OCI-LY1 (cell line): ENCODE measurements at regions not wholly inside any gene's neighbourhood (a gene's known extent, or its start where the extent isn't known, plus 50 kb on each side); places are given as distances from the start of the nearest gene placed in this dataset.

Experiments
- H2AFZ ChIP-seq: fragments of 200-600 bp; sonication (generic), shearing (Covaris generic); 2 replicates; pipeline ENCODE4 v1.6.0; 2014; ENCODE audit warnings: antibody characterized with exemption, mild to moderate bottlenecking, low read length
- H3F3A ChIP-seq: fragments of 200-600 bp; sonication (generic), shearing (Covaris generic); 2 replicates; pipeline ENCODE4 v1.6.0; 2014; ENCODE audit warnings: mild to moderate bottlenecking, antibody characterized with exemption, low read length, moderate library complexity; ENCODE audit not compliant: insufficient read depth
- H3K27ac ChIP-seq: fragments of 200-600 bp; sonication (generic); 2 replicates; pipeline ENCODE4 v1.5.1; 2014; ENCODE audit warnings: low read length, mixed run types, mild to moderate bottlenecking, low read depth; ENCODE audit not compliant: poor library complexity, severe bottlenecking
- H3K27me3 ChIP-seq: fragments of 200-600 bp; sonication (generic); 2 replicates; pipeline ENCODE4 v1.6.0; 2014; ENCODE audit warnings: antibody characterized with exemption, mild to moderate bottlenecking, low read length, moderate library complexity; ENCODE audit not compliant: insufficient read depth
- H3K36me3 ChIP-seq: fragments of 200-600 bp; sonication (generic); 2 replicates; pipeline ENCODE4 v1.6.1; 2014; ENCODE audit warnings: mild to moderate bottlenecking, antibody characterized with exemption, low read length, moderate library complexity, mixed read lengths; ENCODE audit not compliant: insufficient read depth
- H3K4me1 ChIP-seq: fragments of 200-600 bp; sonication (generic); 2 replicates; pipeline ENCODE4 v1.5.1; 2014; ENCODE audit warnings: mild to moderate bottlenecking, low read length, moderate library complexity; ENCODE audit not compliant: insufficient read depth, severe bottlenecking
- H3K4me2 ChIP-seq: fragments of 200-600 bp; sonication (generic), shearing (Covaris generic); 2 replicates; pipeline ENCODE4 v1.6.1; 2014; ENCODE audit warnings: low read length
- H3K4me3 ChIP-seq: fragments of 200-600 bp; sonication (generic); 2 replicates; pipeline ENCODE4 v1.5.1; 2014; ENCODE audit warnings: low read length, low read depth, mild to moderate bottlenecking, mixed read lengths; ENCODE audit not compliant: poor library complexity, severe bottlenecking
- H3K79me2 ChIP-seq: fragments of 200-600 bp; shearing (Covaris generic); 2 replicates; pipeline ENCODE4 v1.6.1; 2016; ENCODE audit warnings: mixed run types, low read length, mixed read lengths; ENCODE audit not compliant: insufficient read depth
- H3K9ac ChIP-seq: fragments of 200-600 bp; sonication (generic), shearing (Covaris generic); 2 replicates; pipeline ENCODE4 v1.6.1; 2014; ENCODE audit warnings: mild to moderate bottlenecking, low read length, mixed read lengths
- H3K9me2 ChIP-seq: fragments of 200-600 bp; sonication (generic), shearing (Covaris generic); 2 replicates; pipeline ENCODE4 v1.6.1; 2014; ENCODE audit warnings: low read depth, mild to moderate bottlenecking, low read length, mixed read lengths
- H3K9me3 ChIP-seq: fragments of 200-600 bp; shearing (Covaris generic); 2 replicates; pipeline ENCODE4 v1.6.1; 2014; ENCODE audit warnings: low read length, mixed read lengths
- H4K20me1 ChIP-seq: fragments of 200-600 bp; sonication (generic), shearing (Covaris generic); 2 replicates; pipeline ENCODE4 v1.6.0; 2016; ENCODE audit warnings: mild to moderate bottlenecking, low read length; ENCODE audit not compliant: insufficient read depth
- CTCF ChIP-seq: fragments of 200-600 bp; sonication (generic), shearing (Covaris generic); IDR thresholded peaks from 2 replicates; pipeline ENCODE4 v1.5.1; 2017; ENCODE audit warnings: mild to moderate bottlenecking, antibody characterized with exemption, low read length, moderate library complexity, mixed read lengths
- EZH2 ChIP-seq: fragments of 200-600 bp; sonication (generic), shearing (Covaris generic); IDR thresholded peaks from 2 replicates; pipeline ENCODE4 v1.8.0; 2017; ENCODE audit warnings: borderline replicate concordance, mixed run types, mild to moderate bottlenecking, antibody characterized with exemption, low read length, moderate library complexity, mixed read lengths

GRCh38 chr2:236768393-236769140 lies 198.9 kb downstream of the ACKR3 start:
- no peaks in the 10 kb centered on the region for H3K9me2 ChIP-seq
- H2AFZ ChIP-seq: no peak overlapping the region
- no peaks in the 10 kb centered on the region for H3K79me2 ChIP-seq
- H3K4me1 ChIP-seq: no peaks in the 10 kb centered on the region
- H3K4me3 ChIP-seq: no peak overlapping the region
- H3K4me2 ChIP-seq: no peak overlapping the region
- no peak overlapping the region for H3K27ac ChIP-seq
- H3F3A ChIP-seq: no peaks in the 10 kb centered on the region
- H3K9ac ChIP-seq: no peak overlapping the region
- TF ChIP-seq CTCF (no peak), EZH2 (no peak)
- no peaks in the 10 kb centered on the region for H3K36me3 ChIP-seq
- H4K20me1 ChIP-seq: no peaks in the 10 kb centered on the region
- H3K27me3 ChIP-seq: 0 out of 2 replicates have a peak, but pooled peaks cover 3% of the 10 kb centered on the region
- H3K9me3 ChIP-seq: no peaks in the 10 kb centered on the region

GRCh38 chr2:236769981-236770671 lies 200.5 kb downstream of the ACKR3 start:
- 0 out of 2 replicates have a peak, but pooled peaks cover 3% of the 10 kb centered on the region for H3K27me3 ChIP-seq
- H3K4me3 ChIP-seq: no peak overlapping the region
- no peak overlapping the region for H3K4me2 ChIP-seq
- H3K36me3 ChIP-seq: no peaks in the 10 kb centered on the region
- H3K79me2 ChIP-seq: no peaks in the 10 kb centered on the region
- no peaks in the 10 kb centered on the region for H3K9me3 ChIP-seq
- H3K9ac ChIP-seq: no peak overlapping the region
- no peaks in the 10 kb centered on the region for H3F3A ChIP-seq
- no peak for TF ChIP-seq CTCF
- no peak for TF ChIP-seq EZH2
- no peaks in the 10 kb centered on the region for H3K9me2 ChIP-seq
- no peaks in the 10 kb centered on the region for H4K20me1 ChIP-seq
- no peaks in the 10 kb centered on the region for H3K4me1 ChIP-seq
- no peak overlapping the region for H2AFZ ChIP-seq
- H3K27ac ChIP-seq: no peak overlapping the region

- Histone ChIP-seq H3F3A (no peaks in the 10 kb centered on the region), H3K36me3 (no peaks in the 10 kb centered on the region), H3K79me2 (no peaks in the 10 kb centered on the region), H3K4me2 (no peak overlapping the region), H3K9me2 (no peaks in the 10 kb centered on the region), H3K4me1 (no peaks in the 10 kb centered on the region), H3K9me3 (no peaks in the 10 kb centered on the region), H4K20me1 (no peaks in the 10 kb centered on the region), H3K4me3 (no peak overlapping the region), H2AFZ (no peak overlapping the region), H3K27ac (no peak overlapping the region), H3K27me3 (peaks cover 3% of the 10 kb centered on the region; the same call in 1 of the 2 replicates), H3K9ac (no peak overlapping the region)
- no peak for TF ChIP-seq CTCF
- no peak for TF ChIP-seq EZH2
Measured at GRCh38 chr2:236772220-236772837, 202.7 kb downstream of the ACKR3 start.
